Jurkat, Clone E6-1 (cell line): ENCODE measurements at regions not wholly inside any gene's neighbourhood (a gene's known extent, or its start where the extent isn't known, plus 50 kb on each side); places are given as distances from the start of the nearest gene placed in this dataset.

ENCODE experiments used
- DNase-seq: peaks from one replicate; pipeline ENCODE4 v3.0.0-alpha.2; 2011; ENCODE audit warnings: low read depth, low spot score
- H3K4me3 ChIP-seq: 2 replicates; pipeline ENCODE4 v1.5.1; 2011; ENCODE audit warnings: mild to moderate bottlenecking, low read length, control low read depth, moderate library complexity

- DNase-seq = no peak
- no peak overlapping the region for H3K4me3 ChIP-seq
These were observed 575.2 kb upstream of the WWC1 start for GRCh38 chr5:167716126-167716775.

- no peak overlapping the region for H3K4me3 ChIP-seq
These were observed 571.2 kb upstream of the WWC1 start for GRCh38 chr5:167720259-167720658.

GRCh38 chr5:167720676-167721260, 570.7 kb upstream of the WWC1 start:
- H3K4me3 ChIP-seq = no peak overlapping the region
- DNase-seq = no peak

More at GRCh38 chr5:167720259-167720658, 571.2 kb upstream of the WWC1 start:
- no peak for DNase-seq

- H3K4me3 ChIP-seq = no peak overlapping the region
- DNase-seq = no peak
These were observed 569.5 kb upstream of the WWC1 start for GRCh38 chr5:167721926-167722440.

GRCh38 chr5:167723254-167723871, 568.1 kb upstream of the WWC1 start:
- peak; percentile 64 for DNase-seq
- no peak overlapping the region for H3K4me3 ChIP-seq

GRCh38 chr5:167725264-167725663, 566.2 kb upstream of the WWC1 start:
- no peak overlapping the region for H3K4me3 ChIP-seq

GRCh38 chr5:167725741-167726140, 565.7 kb upstream of the WWC1 start:
- no peak for DNase-seq
- no peak overlapping the region for H3K4me3 ChIP-seq

More at GRCh38 chr5:167725264-167725663, 566.2 kb upstream of the WWC1 start:
- no peak for DNase-seq

- DNase-seq = no peak
- H3K4me3 ChIP-seq = no peak overlapping the region
These were observed 564.8 kb upstream of the WWC1 start for GRCh38 chr5:167726642-167727041.

- DNase-seq = no peak
- no peak overlapping the region for H3K4me3 ChIP-seq
These were observed 561.3 kb upstream of the WWC1 start for GRCh38 chr5:167730121-167730520.

GRCh38 chr5:167730656-167731055, 560.8 kb upstream of the WWC1 start:
- no peak overlapping the region for H3K4me3 ChIP-seq
- no peak for DNase-seq

- DNase-seq = no peak
- no peak overlapping the region for H3K4me3 ChIP-seq
These were observed 559.5 kb upstream of the WWC1 start for GRCh38 chr5:167731951-167732350.

GRCh38 chr5:167732499-167732898, 558.9 kb upstream of the WWC1 start:
- no peak overlapping the region for H3K4me3 ChIP-seq
- no peak for DNase-seq

- no peak overlapping the region for H3K4me3 ChIP-seq
- DNase-seq = no peak
These were observed 554.5 kb upstream of the WWC1 start for GRCh38 chr5:167736992-167737391.

GRCh38 chr5:167743695-167744464, 547.6 kb upstream of the WWC1 start:
- DNase-seq = no peak
- no peak overlapping the region for H3K4me3 ChIP-seq

- DNase-seq = no peak
- no peak overlapping the region for H3K4me3 ChIP-seq
These were observed 545.6 kb upstream of the WWC1 start for GRCh38 chr5:167745868-167746267.

- no peak overlapping the region for H3K4me3 ChIP-seq
- no peak for DNase-seq
These were observed 540.9 kb upstream of the WWC1 start for GRCh38 chr5:167750586-167750985.

GRCh38 chr5:167752936-167753335, 538.5 kb upstream of the WWC1 start:
- H3K4me3 ChIP-seq = no peak overlapping the region
- DNase-seq = no peak

- DNase-seq = no peak
- no peak overlapping the region for H3K4me3 ChIP-seq
These were observed 537.5 kb upstream of the WWC1 start for GRCh38 chr5:167753725-167754490.

GRCh38 chr5:167754501-167755021, 536.9 kb upstream of the WWC1 start:
- H3K4me3 ChIP-seq = no peak overlapping the region
- no peak for DNase-seq
